Jurkat, Clone E6-1 (cell line): ENCODE measurements at regions not wholly inside any gene's neighbourhood (a gene's known extent, or its start where the extent isn't known, plus 50 kb on each side); places are given as distances from the start of the nearest gene placed in this dataset.
A peak's percentile ranks its signal among the peaks of the same experiment; 100 is the strongest.
"Not testable (repeated sequence)": the region's sequence is repeated elsewhere in the genome, so short reads cannot be mapped to it uniquely, and the experiment has no call there.

Experiments used
- DNase-seq: peaks from one replicate; pipeline ENCODE4 v3.0.0-alpha.2; 2011; ENCODE audit warnings: low read depth, low spot score
- H3K4me3 ChIP-seq: 2 replicates; pipeline ENCODE4 v1.5.1; 2011; ENCODE audit warnings: mild to moderate bottlenecking, low read length, control low read depth, moderate library complexity

DNA sequence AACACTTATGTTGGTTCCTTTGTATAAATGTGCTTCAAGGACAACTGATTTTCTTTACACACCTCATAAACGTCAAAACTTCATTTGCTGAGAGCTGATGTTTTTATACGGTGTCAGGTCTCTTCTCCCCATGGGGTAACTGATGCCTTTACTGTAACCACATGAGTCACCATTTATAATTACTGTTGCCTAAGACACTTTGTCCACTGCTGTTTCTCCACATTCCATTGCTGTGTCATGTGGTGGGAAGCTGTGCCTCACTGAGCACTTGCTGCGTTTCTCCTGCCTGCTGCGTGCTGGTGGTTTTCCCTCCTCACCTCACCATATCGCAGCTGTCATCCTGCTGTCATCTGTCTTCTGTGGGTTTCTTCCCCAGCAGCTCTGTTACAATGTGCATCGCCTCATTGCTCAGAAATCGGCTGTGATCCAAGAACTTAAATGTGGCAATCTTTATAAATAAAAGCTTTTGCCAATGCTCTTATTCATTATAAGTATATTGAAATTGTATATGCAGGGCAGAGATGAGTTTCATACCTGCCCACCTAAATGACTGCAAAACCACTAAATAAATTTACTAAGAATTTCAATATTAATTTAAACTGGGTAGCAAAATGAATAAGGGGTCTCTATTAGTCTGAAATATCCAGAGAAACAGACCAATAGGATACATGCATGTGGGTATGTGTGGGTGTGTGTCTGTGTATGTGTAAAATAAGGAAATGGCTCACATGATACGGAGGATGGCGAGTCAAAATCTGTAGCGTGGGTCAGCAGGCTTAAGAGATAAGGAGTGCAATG, 547.0 kb upstream of the SLITRK5 start:
- peak; percentile 51 for DNase-seq
- H3K4me3 ChIP-seq = no peak overlapping the region

DNA sequence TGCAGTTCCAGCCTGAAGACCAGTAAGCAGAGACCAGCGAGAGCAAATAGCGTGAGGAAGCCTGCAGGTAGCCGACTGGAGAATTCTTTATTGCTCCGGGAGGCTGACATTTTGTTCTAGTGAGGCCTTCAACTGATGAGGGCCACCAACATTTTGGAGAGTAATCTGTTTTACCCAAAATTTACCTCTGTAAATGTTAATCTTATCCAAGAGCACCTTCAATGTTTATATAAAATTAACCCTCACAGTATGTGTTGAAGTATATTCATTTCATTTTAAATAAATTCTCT, 546.4 kb upstream of the SLITRK5 start:
- no peak for DNase-seq
- H3K4me3 ChIP-seq = no peak overlapping the region

DNA sequence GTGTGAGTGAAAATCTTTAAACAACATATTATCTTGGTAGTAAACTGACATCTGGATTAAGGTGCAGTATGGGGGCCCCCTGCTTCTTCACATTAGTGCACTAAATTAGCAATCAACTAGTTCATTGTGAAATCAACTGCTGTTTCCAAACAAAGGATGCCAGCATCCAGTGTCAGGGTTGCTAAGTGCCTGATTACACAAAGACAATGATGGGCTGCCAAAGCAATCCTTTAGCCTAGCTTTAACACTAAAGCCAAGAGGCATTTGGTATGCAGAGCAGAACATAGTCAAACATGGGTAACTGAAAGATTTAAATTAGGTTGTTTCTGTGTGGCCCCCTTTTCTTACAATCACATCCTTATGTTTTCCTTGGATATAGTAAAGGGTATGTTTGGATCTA, 543.1 kb upstream of the SLITRK5 start:
- no peak for DNase-seq
- H3K4me3 ChIP-seq = no peak overlapping the region

DNA sequence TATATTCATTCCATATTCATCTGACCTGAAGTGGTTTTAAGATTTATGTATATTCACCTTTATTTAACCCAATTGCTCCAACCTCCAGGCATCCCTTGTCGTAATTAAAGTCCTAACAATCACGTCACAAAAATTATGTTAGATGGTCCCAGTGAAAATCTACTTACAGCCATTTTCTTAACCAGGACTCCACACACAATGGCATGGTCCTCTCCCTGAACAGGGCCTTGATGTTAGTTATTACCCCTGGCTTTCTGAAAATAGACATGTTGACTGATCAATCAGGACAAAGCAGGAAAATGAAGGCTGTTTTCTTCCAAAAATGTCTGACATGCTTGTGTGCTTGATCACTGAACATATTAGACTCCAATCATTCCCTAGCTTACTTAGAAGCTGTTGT, 542.7 kb upstream of the SLITRK5 start:
- H3K4me3 ChIP-seq = no peak overlapping the region
- no peak for DNase-seq

DNA sequence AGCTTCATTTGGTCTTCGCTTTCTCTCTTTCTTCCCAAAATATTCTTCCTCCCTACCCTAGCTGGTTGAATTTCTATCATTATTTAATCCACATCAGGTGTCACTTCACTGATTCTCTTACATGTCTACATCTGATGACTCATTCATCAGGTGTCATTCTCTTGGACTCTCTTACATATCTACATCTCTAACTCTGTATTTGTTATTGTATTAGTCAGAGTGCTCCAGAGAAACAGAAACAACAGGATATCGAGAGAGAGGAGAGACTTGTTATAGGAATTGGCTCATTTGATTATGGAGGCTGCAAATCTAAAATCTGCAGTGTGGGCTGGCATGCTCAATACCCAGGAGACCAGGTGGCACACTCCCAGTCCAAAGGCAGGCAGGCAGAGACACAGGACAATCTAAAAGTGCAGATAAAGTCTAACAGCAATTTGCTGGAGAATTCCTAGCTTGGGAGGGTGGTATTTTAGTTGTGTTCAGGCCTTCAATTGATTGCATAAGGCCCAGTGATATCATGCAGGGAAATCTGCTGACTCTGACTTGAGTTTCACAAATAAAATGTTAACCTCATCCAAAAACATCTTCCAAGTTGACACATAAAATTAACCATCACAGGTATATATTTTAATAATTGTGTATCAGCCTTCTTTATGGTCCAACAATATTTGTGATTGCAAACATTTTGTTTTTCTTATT, 541.4 kb upstream of the SLITRK5 start:
- DNase-seq = no peak
- H3K4me3 ChIP-seq = no peak overlapping the region

DNA sequence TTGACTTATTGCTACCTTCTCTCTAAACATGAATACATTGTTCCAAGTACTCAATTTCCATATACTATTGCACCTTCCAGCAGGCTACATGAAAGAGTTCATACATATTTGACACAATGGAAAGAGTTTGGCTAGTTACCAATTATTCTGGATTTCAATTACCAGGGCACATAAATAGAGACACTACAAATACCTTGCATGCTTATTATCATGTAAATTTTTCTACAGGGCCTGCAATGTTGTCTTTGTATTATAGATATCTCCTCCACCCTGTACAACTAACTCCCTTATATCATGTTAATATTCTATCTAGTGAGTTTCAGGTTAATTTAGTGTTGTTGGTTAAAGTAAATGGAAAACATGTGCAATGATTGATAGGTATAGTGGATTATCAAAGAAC, 540.7 kb upstream of the SLITRK5 start:
- no peak overlapping the region for H3K4me3 ChIP-seq
- no peak for DNase-seq

DNA sequence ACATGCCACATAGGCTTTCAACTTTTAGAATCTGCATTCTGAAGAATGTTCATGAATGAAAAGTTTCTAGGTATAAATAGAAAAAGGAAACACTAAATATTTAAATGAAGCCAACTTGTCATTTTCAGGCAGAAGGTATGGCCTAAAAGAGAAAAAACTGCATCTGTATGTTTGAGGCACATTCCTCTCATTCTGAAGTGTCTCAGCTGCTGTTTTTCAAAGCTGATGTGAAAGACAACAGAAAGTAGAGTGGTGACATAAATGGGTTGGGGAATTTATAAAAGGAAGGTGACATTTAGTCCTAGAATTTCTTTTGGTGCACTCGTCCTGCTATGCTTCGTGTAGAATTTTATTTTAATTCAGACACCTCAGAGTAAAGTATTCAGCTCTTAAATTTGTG, 539.6 kb upstream of the SLITRK5 start:
- DNase-seq = no peak
- H3K4me3 ChIP-seq = no peak overlapping the region

DNA sequence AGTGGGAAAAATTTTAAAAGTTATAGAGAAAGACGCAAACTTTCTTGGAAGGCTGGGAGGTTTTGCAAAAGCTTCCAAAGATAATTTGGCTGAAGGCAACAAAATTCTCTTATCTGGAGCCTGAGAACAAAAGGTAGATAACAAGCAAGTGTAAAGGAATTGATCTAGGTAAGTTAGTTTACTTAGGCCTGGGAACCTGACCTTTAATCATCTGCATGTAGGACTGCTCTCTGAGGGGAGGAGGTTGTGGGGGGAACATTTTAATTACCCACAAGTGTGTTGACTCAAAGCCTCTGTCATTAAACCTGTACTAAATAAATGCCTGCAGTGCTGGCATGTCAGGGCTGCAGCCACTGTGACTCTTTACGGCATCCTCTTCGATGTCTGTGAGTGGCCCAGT, 532.3 kb upstream of the SLITRK5 start:
- H3K4me3 ChIP-seq = no peak overlapping the region
- no peak for DNase-seq

DNA sequence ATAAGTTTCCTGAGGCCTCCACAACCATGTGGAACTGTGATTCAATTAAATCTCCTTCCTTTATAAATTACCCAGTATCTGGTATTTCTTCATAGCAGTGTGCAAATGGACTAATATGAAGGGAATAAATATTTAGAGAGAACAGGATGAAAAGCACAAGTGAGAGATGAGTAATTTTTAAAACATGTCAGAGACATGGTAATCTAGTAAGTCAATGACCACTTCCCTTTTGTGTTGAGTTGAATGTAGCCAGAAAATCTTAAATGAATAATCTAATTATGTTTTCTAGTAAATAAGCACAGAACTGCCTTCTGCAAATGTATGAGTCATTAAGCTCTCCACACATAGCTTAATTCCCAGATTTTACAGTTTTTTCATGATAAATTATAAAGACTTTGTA, 524.1 kb upstream of the SLITRK5 start:
- H3K4me3 ChIP-seq = no peak overlapping the region
- DNase-seq = no peak

DNA sequence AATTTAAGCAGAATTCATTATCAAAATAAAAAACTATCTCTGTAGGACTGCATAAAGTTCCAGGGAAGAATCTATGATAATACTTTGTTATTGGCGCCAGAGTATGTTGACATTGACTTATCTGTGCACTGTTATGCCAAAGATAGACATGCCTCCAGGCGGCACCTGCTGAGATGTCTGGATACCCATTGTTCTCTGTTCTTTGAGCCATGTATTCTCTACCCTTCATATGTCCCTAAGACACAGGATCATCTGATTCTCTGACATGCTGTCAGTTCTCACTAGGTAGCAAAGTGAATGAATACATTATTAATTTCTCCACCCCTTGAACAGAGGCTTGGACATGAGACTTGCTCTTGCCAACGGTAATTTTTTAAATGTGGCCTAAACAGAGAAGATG, 517.8 kb upstream of the SLITRK5 start:
- no peak for DNase-seq
- no peak overlapping the region for H3K4me3 ChIP-seq

DNA sequence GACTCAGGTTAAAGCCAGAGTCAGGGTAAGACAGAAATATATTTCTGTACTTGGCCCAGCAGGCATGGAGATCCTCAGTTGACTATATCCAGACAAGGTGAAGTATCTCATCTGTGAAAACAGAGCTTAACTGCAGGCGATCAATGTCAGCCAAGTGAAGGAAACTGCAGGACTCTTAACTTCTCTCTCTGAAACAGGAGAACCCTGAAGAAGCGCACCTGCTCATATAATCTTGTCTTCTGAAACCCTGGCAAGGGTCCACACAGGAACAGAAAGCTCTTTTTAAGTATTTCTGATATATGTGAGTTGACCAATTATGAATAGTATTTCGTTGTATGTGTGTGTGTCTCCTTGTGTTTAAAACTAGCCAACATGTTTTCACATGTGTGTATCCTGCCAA, 504.8 kb upstream of the SLITRK5 start:
- no peak for DNase-seq
- no peak overlapping the region for H3K4me3 ChIP-seq

DNA sequence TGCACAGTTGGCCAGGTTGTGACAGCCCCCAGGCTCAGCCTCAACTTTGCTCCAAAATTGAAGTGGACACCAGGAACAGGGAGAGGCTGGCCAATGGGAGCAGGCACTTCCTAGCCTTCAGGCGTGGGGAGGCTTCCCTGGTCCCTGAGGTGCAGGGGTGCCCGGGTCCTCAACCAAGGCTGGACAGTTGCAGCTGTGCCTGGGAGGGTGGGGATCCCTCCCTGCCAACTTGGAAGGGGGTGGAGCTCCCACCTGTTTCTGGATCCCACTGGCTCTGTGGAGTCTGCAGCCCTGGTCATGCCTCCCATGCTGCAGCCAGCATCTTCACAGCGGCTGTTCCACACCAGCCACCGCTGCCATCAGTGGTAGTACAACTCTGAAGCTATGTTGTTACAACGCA, 502.8 kb upstream of the SLITRK5 start:
- DNase-seq = no peak

DNA sequence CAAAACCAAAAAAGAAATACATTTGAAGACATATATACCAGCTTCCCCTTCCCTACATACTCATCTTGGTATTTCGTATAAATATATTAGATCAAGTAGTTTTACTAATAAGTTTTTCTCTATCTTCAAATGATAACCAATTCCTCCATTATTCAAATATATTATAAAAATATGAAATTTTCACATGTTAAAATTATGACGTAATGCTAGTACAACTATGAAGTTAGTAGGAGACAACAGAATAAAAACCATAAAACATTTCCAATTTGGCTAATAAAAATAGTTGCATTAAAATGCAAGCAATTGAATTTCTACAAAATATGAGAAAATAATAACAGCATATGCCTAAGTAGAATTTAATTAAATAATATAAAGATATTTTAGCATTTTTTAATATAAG, 501.8 kb upstream of the SLITRK5 start:
- no peak for DNase-seq

More for the DNA sequence above, 502.8 kb upstream of the SLITRK5 start:
- H3K4me3 ChIP-seq = no peak overlapping the region

DNA sequence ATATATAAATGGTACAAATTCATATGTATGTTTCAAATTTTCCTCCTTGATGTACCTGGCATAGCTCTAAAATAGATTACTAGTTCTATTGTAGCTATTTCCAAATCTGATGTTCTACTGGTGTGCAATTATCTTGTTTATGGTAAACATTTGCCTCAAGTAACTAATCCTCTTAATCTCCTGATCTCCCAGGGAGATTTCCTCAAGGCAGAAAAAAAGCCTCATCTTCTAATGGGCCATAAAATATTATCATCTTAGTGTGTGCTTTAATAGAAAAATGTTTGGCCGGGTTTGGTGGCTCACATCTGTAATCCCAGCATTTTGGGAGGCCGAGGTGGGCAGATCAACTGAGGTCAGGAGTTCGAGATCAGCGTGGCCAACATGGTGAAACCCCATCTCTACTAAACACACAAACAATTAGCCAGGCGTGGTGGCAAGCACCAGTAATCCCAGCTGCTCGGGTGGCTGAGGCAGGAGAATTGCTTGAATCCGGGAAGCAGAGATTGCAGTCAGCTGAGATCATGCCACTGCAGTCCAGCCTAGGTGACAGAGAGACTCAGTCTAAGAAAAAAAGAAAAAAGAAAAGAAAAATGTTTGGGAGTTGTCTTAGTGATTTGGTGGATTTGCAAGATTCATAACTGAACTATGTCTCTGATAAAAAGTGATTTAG, 498.9 kb upstream of the SLITRK5 start:
- no peak for DNase-seq
- H3K4me3 ChIP-seq = no peak overlapping the region

More for the DNA sequence above, 501.8 kb upstream of the SLITRK5 start:
- H3K4me3 ChIP-seq = no peak overlapping the region

DNA sequence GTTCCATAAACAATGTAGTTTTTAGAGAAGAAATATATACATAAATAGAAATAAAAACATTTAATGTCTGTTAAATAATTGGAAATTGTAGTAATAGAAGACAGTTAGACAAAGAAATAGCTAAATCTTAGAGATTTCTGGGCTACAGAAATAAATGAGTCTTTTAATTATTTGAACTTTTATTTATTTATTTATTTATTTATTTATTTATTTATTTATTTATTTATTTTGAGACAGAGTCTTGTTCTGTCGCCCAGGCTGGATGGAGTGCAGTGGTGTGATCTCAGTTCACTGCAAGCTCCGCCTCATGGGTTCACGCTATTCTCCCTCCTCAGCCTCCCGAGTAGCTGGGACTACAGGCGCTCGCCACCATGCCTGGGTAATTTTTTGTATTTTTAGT, 486.0 kb upstream of the SLITRK5 start:
- not testable (repeated sequence) for H3K4me3 ChIP-seq, DNase-seq

DNA sequence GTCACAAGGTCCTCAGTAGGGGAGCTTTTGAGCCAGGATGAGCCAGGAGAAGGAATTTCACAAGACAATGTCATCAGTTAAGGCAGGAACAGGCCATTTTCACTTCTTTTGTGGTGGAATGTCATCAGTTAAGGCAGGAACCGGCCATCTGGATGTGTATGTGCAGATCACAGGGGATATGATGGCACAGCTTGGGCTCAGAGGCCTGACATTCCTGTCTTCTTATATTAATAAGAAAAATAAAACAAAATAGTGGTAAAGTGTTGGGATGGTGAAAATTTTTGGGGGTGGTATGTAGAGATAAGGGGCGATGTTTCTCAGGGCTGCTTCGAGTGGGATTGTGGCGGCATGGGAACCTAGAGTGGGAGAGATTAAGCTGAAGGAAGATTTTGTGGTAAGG, 484.5 kb upstream of the SLITRK5 start:
- not testable (repeated sequence) for H3K4me3 ChIP-seq, DNase-seq

DNA sequence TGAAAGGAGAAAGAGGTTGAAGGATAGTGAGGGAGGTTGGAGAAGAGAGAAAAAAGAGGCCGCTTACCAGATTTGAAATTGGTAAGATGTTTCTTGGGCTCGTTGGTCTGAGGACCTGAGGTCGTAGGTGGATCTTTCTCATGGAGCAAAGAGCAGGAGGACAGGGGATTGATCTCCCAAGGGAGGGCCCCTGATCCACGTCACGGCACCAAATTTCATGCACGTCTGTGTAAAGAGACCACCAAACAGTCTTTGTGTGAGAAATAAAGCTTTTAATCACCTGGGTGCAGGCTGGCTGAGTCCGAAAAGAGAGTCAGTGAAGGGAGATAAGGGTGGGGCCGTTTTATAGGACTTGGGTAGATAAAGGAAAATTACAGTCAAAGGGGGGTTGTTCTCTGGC, 479.7 kb upstream of the SLITRK5 start:
- DNase-seq, H3K4me3 ChIP-seq: not testable (repeated sequence)

DNA sequence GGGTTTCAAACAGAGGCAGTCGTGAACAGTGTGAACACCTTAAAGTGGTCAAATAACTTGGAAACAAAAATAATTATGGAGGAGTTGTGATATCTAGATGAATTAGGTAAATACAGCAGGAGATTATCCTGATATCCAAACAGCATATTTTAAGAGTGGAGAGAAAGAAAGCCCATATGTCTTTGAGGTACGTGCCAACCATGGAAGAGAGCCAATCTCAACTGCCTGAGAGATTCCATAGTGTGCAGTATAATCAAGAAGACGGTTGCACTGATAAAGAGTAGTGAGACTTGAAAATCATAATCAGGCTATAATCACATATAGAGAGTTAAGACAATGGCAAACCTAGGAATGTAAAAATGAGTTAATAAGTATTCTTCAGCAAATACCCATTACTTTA, 472.8 kb upstream of the SLITRK5 start:
- H3K4me3 ChIP-seq = no peak overlapping the region
- no peak for DNase-seq

DNA sequence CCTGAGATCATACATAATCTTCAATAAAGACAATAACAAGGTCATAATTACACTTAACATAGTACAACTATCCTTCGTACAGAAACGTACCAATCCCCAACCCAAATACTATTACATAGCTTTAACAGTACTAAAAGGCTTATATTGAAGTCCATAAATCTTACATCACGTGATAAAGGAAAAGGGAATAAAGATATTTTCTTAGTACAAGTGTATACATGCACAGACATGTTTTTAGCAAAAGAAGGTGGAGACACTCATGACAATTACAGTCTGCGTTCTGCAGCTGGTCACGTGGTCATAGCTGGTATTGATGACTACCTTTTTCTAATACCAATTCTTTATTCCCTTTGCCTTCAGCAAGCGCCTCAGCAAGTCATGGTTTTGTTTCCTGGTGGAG, 464.5 kb upstream of the SLITRK5 start:
- H3K4me3 ChIP-seq = no peak overlapping the region
- no peak for DNase-seq

DNA sequence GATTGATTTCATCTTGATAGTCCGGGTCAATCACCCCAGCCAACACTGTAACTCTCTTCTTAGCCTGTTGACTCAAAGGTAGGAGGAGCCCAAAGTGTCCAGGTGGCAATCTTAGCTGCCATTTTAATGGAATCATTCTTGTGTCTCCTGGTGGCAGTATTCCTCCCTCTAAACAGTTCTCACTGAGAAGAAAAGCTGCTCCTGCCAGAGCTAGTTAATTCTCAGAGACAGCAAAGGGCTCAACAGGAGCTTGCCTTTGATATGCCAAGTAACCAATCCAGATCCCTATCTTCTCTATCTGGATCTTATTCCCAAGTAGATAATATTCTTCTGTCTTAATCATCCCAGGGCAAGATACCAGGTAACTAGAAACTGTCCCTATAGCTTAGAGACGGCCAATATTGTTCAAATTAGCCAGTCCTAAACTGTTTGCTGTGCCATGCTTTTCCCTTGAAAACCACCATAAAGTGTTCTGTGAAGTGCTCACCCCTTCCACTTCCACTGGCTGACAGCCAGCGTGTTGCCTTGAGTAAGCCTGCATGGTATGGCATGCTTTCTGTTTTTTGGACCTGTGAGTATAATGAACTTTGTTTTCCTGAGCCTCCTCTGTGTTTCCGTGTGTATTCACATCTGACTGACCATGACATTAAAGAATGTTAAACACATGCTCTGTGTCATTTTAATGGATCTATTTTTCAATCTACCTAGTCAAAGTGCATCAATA, 463.7 kb upstream of the SLITRK5 start:
- no peak overlapping the region for H3K4me3 ChIP-seq
- no peak for DNase-seq
